IMR-90 (cell line): ENCODE measurements at regions not wholly inside any gene's neighbourhood (a gene's known extent, or its start where the extent isn't known, plus 50 kb on each side); places are given as distances from the start of the nearest gene placed in this dataset.

ENCODE experiments used
- ATAC-seq: fragments of 200-7000 bp; cut with Tn5 transposase; 2 replicates; pipeline ENCODE4 v1.9.1; 2020; ENCODE audit warnings: low read depth, mild to moderate bottlenecking, moderate library complexity
- BruUV-seq: library from RNA; stranded (reverse); fragments of 400-500 nt; replicated peaks from 2 replicates; lab custom pipeline; 2021; lab: Mats Ljungman, UMichigan
- CTCF ChIA-PET: fragments of 300-600 bp; formaldehyde crosslinking; extraction: SDS; loops from one replicate; lab custom pipeline; 2021; ENCODE audit warnings: antibody characterized with exemption; lab: Yijun Ruan, JAX
- POLR2A ChIA-PET: fragments of 300-600 bp; sonication (Branson Sonifier 250); formaldehyde crosslinking; loops from one replicate; lab custom pipeline; 2022; ENCODE audit warnings: antibody characterized with exemption; ENCODE audit not compliant: unreplicated experiment; lab: Charles Lee
- DNase-seq: peaks from one replicate; pipeline ENCODE4 v3.0.0; 2013
- H2AFZ ChIP-seq: replicated peaks from 2 replicates; pipeline ENCODE3; 2013; ENCODE audit warnings: low read length, mild to moderate bottlenecking; ENCODE audit not compliant: poor library complexity
- H2AK5ac ChIP-seq: 2 replicates; pipeline ENCODE4 v1.6.1; 2013; ENCODE audit warnings: low read depth, low read length, inconsistent platforms
- H2AK9ac ChIP-seq: replicated peaks from 2 replicates; pipeline ENCODE3; 2013; ENCODE audit warnings: mild to moderate bottlenecking, low read depth, low read length, moderate library complexity; ENCODE audit not compliant: poor library complexity
- H2BK120ac ChIP-seq: 2 replicates; pipeline ENCODE4 v1.6.1; 2013; ENCODE audit warnings: low read depth, low read length, inconsistent platforms
- H2BK15ac ChIP-seq: 3 replicates; pipeline ENCODE4 v1.6.1; 2013; ENCODE audit warnings: low read depth, low read length, inconsistent platforms
- H2BK20ac ChIP-seq: 2 replicates; pipeline ENCODE4 v1.6.1; 2013; ENCODE audit warnings: low read depth, mild to moderate bottlenecking, inconsistent platforms, low read length, moderate library complexity
- H2BK5ac ChIP-seq: 2 replicates; pipeline ENCODE4 v1.6.1; 2013; ENCODE audit warnings: mild to moderate bottlenecking, low read depth, low read length, inconsistent platforms; ENCODE audit not compliant: poor library complexity, severe bottlenecking
- H3K14ac ChIP-seq: replicated peaks from 2 replicates; pipeline ENCODE4 v1.6.1; 2013; ENCODE audit warnings: low read depth, low read length, inconsistent platforms
- H3K18ac ChIP-seq: 2 replicates; pipeline ENCODE4 v1.6.1; 2013; ENCODE audit warnings: low read depth, low read length, control low read depth
- H3K23ac ChIP-seq: 2 replicates; pipeline ENCODE4 v1.6.1; 2013; ENCODE audit warnings: low read depth, low read length, inconsistent platforms
- H3K27ac ChIP-seq: 2 replicates; pipeline ENCODE4 v1.5.1; 2013; ENCODE audit warnings: mild to moderate bottlenecking, control low read depth, low read length; ENCODE audit not compliant: insufficient read depth
- H3K27me3 ChIP-seq: 2 replicates; pipeline ENCODE4 v1.6.1; 2013; ENCODE audit warnings: low read length; ENCODE audit not compliant: control insufficient read depth, insufficient read depth
- H3K36me3 ChIP-seq: 2 replicates; pipeline ENCODE4 v1.6.1; 2013; ENCODE audit warnings: low read length, mixed read lengths; ENCODE audit not compliant: control insufficient read depth, insufficient read depth
- H3K4ac ChIP-seq: 2 replicates; pipeline ENCODE4 v1.6.1; 2013; ENCODE audit warnings: low read depth, low read length, inconsistent platforms
- H3K4me1 ChIP-seq: 2 replicates; pipeline ENCODE4 v1.6.1; 2013; ENCODE audit warnings: low read length, mixed read lengths; ENCODE audit not compliant: control insufficient read depth, insufficient read depth
- H3K4me2 ChIP-seq: 2 replicates; pipeline ENCODE4 v1.6.1; 2013; ENCODE audit warnings: low read depth, mild to moderate bottlenecking, control low read depth, low read length, moderate library complexity
- H3K4me3 ChIP-seq: 2 replicates; pipeline ENCODE4 v1.5.1; 2013; ENCODE audit warnings: low read depth, mild to moderate bottlenecking, control low read depth, low read length, moderate library complexity; ENCODE audit not compliant: insufficient read depth
- H3K56ac ChIP-seq: 2 replicates; pipeline ENCODE4 v1.6.1; 2013; ENCODE audit warnings: low read length, inconsistent platforms; ENCODE audit not compliant: insufficient read depth; ENCODE audit errors: extremely low read depth
- H3K79me1 ChIP-seq, 2 experiments: 2 replicates each; pipeline ENCODE4 v1.6.1; 2013; ENCODE audit warnings: low read length in 2 of 2, inconsistent platforms in 1 of 2, low read depth in 1 of 2
- H3K9ac ChIP-seq: 2 replicates; pipeline ENCODE4 v1.6.1; 2013; ENCODE audit warnings: low read depth, low read length, control low read depth
- H3K9me1 ChIP-seq: 2 replicates; pipeline ENCODE4 v1.6.1; 2013; ENCODE audit warnings: low read length, inconsistent platforms; ENCODE audit not compliant: insufficient read depth
- H3K9me3 ChIP-seq: 2 replicates; pipeline ENCODE4 v1.6.1; 2013; ENCODE audit warnings: low read length; ENCODE audit not compliant: control insufficient read depth, insufficient read depth
- H4K20me1 ChIP-seq: 2 replicates; pipeline ENCODE4 v1.6.1; 2013; ENCODE audit warnings: low read length, inconsistent platforms; ENCODE audit not compliant: insufficient read depth
- H4K5ac ChIP-seq: 2 replicates; pipeline ENCODE4 v1.6.1; 2013; ENCODE audit warnings: mild to moderate bottlenecking, low read depth, low read length, control low read depth
- H4K8ac ChIP-seq, 2 experiments: 2 replicates each; pipeline ENCODE4 v1.6.1; 2013; ENCODE audit warnings: low read depth in 2 of 2, low read length in 2 of 2, control low read depth in 1 of 2, inconsistent platforms in 1 of 2
- H4K91ac ChIP-seq: 2 replicates; pipeline ENCODE4 v1.6.1; 2013; ENCODE audit warnings: low read depth, low read length, inconsistent platforms; ENCODE audit not compliant: insufficient read depth
- BHLHE40 ChIP-seq: fragments of 150-350 bp; IDR thresholded peaks from 2 replicates; pipeline ENCODE4 v1.6.1; 2016; ENCODE audit warnings: mild to moderate bottlenecking, low read depth, low read length
- CEBPB ChIP-seq: IDR thresholded peaks from 2 replicates; pipeline ENCODE4 v1.6.1; 2012; ENCODE audit warnings: low read depth, low read length, improper control_type of control experiment
- CHD1 ChIP-seq: IDR thresholded peaks from 2 replicates; pipeline ENCODE4 v1.6.1; 2012; ENCODE audit warnings: low read depth, low read length, improper control_type of control experiment
- CTCF ChIP-seq: conservative IDR thresholded peaks from 2 replicates; pipeline ENCODE4 v1.5.1; 2012; ENCODE audit warnings: mild to moderate bottlenecking, low read depth, low read length, improper control_type of control experiment
- FOS ChIP-seq: fragments of 150-350 bp; IDR thresholded peaks from 2 replicates; pipeline ENCODE4 v1.6.1; 2016; ENCODE audit warnings: low read depth, low read length
- MAZ ChIP-seq: IDR thresholded peaks from 2 replicates; pipeline ENCODE4 v1.6.1; 2012; ENCODE audit warnings: low read depth, mild to moderate bottlenecking, low read length, improper control_type of control experiment, moderate library complexity, borderline replicate concordance
- MXI1 ChIP-seq: IDR thresholded peaks from 2 replicates; pipeline ENCODE4 v1.6.1; 2012; ENCODE audit warnings: low read depth, mild to moderate bottlenecking, low read length, moderate library complexity, borderline replicate concordance
- NFE2L2 ChIP-seq: fragments of 150-350 bp; IDR thresholded peaks from 2 replicates; pipeline ENCODE4 v1.6.1; 2016; ENCODE audit warnings: low read depth, mild to moderate bottlenecking, low read length
- RAD21 ChIP-seq: IDR thresholded peaks from 2 replicates; pipeline ENCODE4 v1.6.1; 2012; ENCODE audit warnings: low read length, improper control_type of control experiment
- RCOR1 ChIP-seq: IDR thresholded peaks from 2 replicates; pipeline ENCODE4 v1.6.1; 2012; ENCODE audit warnings: mild to moderate bottlenecking, low read length, improper control_type of control experiment; ENCODE audit not compliant: insufficient replicate concordance
- RFX5 ChIP-seq: IDR thresholded peaks from 2 replicates; pipeline ENCODE4 v1.8.0; 2012; ENCODE audit warnings: low read depth, mild to moderate bottlenecking, low read length, moderate library complexity
- SMC3 ChIP-seq: fragments of 150-350 bp; IDR thresholded peaks from 2 replicates; pipeline ENCODE4 v1.6.1; 2016; ENCODE audit warnings: low read depth, mild to moderate bottlenecking, antibody characterized with exemption, low read length, moderate library complexity
- WGBS, 2 experiments: methylation state at CpG; one replicate each; pipeline versions ENCODE4 v1.1.5 to v1.1.7; 2013; ENCODE audit warnings: missing lambda C conversion rate in 2 of 2; ENCODE audit not compliant: insufficient read length in 1 of 2; ENCODE audit errors: extremely low coverage in 2 of 2; 5-methylcytosine and 5-hydroxymethylcytosine counted together
- dilution Hi-C: fragments of 300-500 bp; cut with HindIII; formaldehyde crosslinking; loops from one replicate; pipeline ENCODE4 v1.14.3; 2018; ENCODE audit warnings: low sequenced_read_pairs; ENCODE audit not compliant: unreplicated experiment
- in situ Hi-C: fragments of 300-500 bp; cut with MboI; formaldehyde crosslinking; loops from 3 replicates; pipeline ENCODE4 v1.14.3; 2019; ENCODE audit warnings: low sequenced_read_pairs, inconsistent platforms, mixed read lengths
- intact Hi-C: fragments of 100-400 bp; cut with micrococcal nuclease; formaldehyde crosslinking; loops from 2 replicates; pipeline ENCODE4 v1.10.0; 2022
- TF ChIP-seq, protein P1 (sequence below): fragments of 150-350 bp; IDR thresholded peaks from 2 replicates; pipeline ENCODE4 v1.6.1; 2017; ENCODE audit warnings: mild to moderate bottlenecking, antibody characterized with exemption, low read length, low read depth

GRCh38 chr2:88857951-88858411 lies 166.5 kb downstream of the RPIA start:
- no peak overlapping the region for H3K9ac ChIP-seq
- H4K5ac ChIP-seq, result no peak overlapping the region
- H3K36me3 ChIP-seq, result no peaks in the 10 kb centered on the region
- CTCF ChIA-PET, result no interaction called here
- no peaks in the 10 kb centered on the region for H3K9me1 ChIP-seq
- peak; percentile 62 for DNase-seq
- POLR2A ChIA-PET, result interaction anchor here (0.6 kb wide), 1 partner anchor 10 kb away, joined by 3 read pairs; no protein-coding TSS in a partner anchor
- dilution Hi-C loops (no loop called here), intact Hi-C loops (no loop called here), in situ Hi-C loops (no loop called here)
- no peak overlapping the region for H2BK120ac ChIP-seq
- no peak overlapping the region for H2BK15ac ChIP-seq
- no peak overlapping the region for H3K14ac ChIP-seq
- no peak overlapping the region for H3K4me3 ChIP-seq
- no peak overlapping the region for H2AK5ac ChIP-seq
- H3K27ac ChIP-seq, result no peak overlapping the region
- no peak overlapping the region for H2BK20ac ChIP-seq
- no peaks in the 10 kb centered on the region for H3K79me1 ChIP-seq
- ATAC-seq, result no peak
- 67% methylated on average over 5 of the region's 7 CpGs; no CpG with 5 or more reads in 1 of the 2 experiments for WGBS, 2 experiments
- H4K91ac ChIP-seq, result no peak overlapping the region
- H3K4me1 ChIP-seq, result no peaks in the 10 kb centered on the region
- H3K4ac ChIP-seq, result no peak overlapping the region
- H2AFZ ChIP-seq, result peak overlapping the region; percentile 5
- H3K4me2 ChIP-seq, result no peak overlapping the region
- TF ChIP-seq MAZ (no peak), RAD21 (no peak), NFE2L2 (no peak), MXI1 (no peak), CEBPB (no peak), FOS (no peak), BHLHE40 (no peak), CHD1 (no peak), CTCF (no peak), RFX5 (no peak), SMC3 (no peak), RCOR1 (no peak)
- TF ChIP-seq, protein P1, sequence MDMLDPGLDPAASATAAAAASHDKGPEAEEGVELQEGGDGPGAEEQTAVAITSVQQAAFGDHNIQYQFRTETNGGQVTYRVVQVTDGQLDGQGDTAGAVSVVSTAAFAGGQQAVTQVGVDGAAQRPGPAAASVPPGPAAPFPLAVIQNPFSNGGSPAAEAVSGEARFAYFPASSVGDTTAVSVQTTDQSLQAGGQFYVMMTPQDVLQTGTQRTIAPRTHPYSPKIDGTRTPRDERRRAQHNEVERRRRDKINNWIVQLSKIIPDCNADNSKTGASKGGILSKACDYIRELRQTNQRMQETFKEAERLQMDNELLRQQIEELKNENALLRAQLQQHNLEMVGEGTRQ, result no peak
- no TSS peak for BruUV-seq
- H3K18ac ChIP-seq, result no peak overlapping the region
- no peak overlapping the region for H3K56ac ChIP-seq
- no peaks in the 10 kb centered on the region for H4K20me1 ChIP-seq
- no peak overlapping the region for H3K23ac ChIP-seq
- no peaks in the 10 kb centered on the region for H3K9me3 ChIP-seq
- no peak overlapping the region for H2AK9ac ChIP-seq
- no peaks in the 10 kb centered on the region for H3K27me3 ChIP-seq
- H4K8ac ChIP-seq, result no peak overlapping the region
- H2BK5ac ChIP-seq, result no peak overlapping the region
